HG03139 (cell line): ENCODE measurements at regions not wholly inside any gene's neighbourhood (a gene's known extent, or its start where the extent isn't known, plus 50 kb on each side); places are given as distances from the start of the nearest gene placed in this dataset.
"Not testable (repeated sequence)": the region's sequence is repeated elsewhere in the genome, so short reads cannot be mapped to it uniquely, and the experiment has no call there.

ENCODE experiments used
- ATAC-seq: cut with Tn5 transposase; IDR thresholded peaks from one replicate; pipeline ENCODE4 v1.9.1; 2021; ENCODE audit not compliant: unreplicated experiment

- ATAC-seq: no peak
These were observed 126.2 kb upstream of the WSCD1 start for GRCh38 chr17:5943982-5944381.

- no peak for ATAC-seq
These were observed 122.4 kb upstream of the WSCD1 start for GRCh38 chr17:5947701-5948180.

GRCh38 chr17:5948811-5949210 lies 121.4 kb upstream of the WSCD1 start:
- ATAC-seq: no peak

GRCh38 chr17:5950878-5951277 lies 119.3 kb upstream of the WSCD1 start:
- no peak for ATAC-seq

GRCh38 chr17:5951912-5952311 lies 118.3 kb upstream of the WSCD1 start:
- ATAC-seq: no peak

- no peak for ATAC-seq
These were observed 117.7 kb upstream of the WSCD1 start for GRCh38 chr17:5952518-5952917.

GRCh38 chr17:5955764-5956163 lies 114.4 kb upstream of the WSCD1 start:
- no peak for ATAC-seq

- ATAC-seq: no peak
These were observed 111.3 kb upstream of the WSCD1 start for GRCh38 chr17:5958850-5959249.

GRCh38 chr17:5962371-5962770 lies 107.8 kb upstream of the WSCD1 start:
- no peak for ATAC-seq

GRCh38 chr17:5971969-5972368 lies 98.2 kb upstream of the WSCD1 start:
- no peak for ATAC-seq

GRCh38 chr17:5973410-5973809 lies 96.8 kb upstream of the WSCD1 start:
- ATAC-seq: no peak

- no peak for ATAC-seq
These were observed 94.5 kb upstream of the WSCD1 start for GRCh38 chr17:5975661-5976060.

GRCh38 chr17:5976251-5976650 lies 93.9 kb upstream of the WSCD1 start:
- no peak for ATAC-seq

- no peak for ATAC-seq
These were observed 91.7 kb upstream of the WSCD1 start for GRCh38 chr17:5978496-5978895.

- no peak for ATAC-seq
These were observed 89.2 kb upstream of the WSCD1 start for GRCh38 chr17:5980941-5981340.

- ATAC-seq: no peak
These were observed 83.5 kb upstream of the WSCD1 start for GRCh38 chr17:5986644-5987043.

GRCh38 chr17:6000426-6000825 lies 69.8 kb upstream of the WSCD1 start:
- ATAC-seq: no peak

- ATAC-seq: not testable (repeated sequence)
These were observed 67.0 kb upstream of the WSCD1 start for GRCh38 chr17:6003221-6003620.

- no peak for ATAC-seq
These were observed 64.2 kb upstream of the WSCD1 start for GRCh38 chr17:6005939-6006338.

GRCh38 chr17:6011206-6011605 lies 59.0 kb upstream of the WSCD1 start:
- ATAC-seq: no peak

GRCh38 chr17:6018788-6019187 lies 51.4 kb upstream of the WSCD1 start:
- no peak for ATAC-seq

GRCh38 chr17:6019959-6020358 lies 50.2 kb upstream of the WSCD1 start:
- ATAC-seq: no peak

- no peak for ATAC-seq
These were observed 49.7 kb upstream of the WSCD1 start for GRCh38 chr17:6020376-6021010.
